Hematopoietic multipotent progenitor cell treated with erythropoietin and hydrocortisone succinate and interleukin-3 and kit ligand, for 15 days (in vitro differentiated cells): ENCODE measurements at regions not wholly inside any gene's neighbourhood (a gene's known extent, or its start where the extent isn't known, plus 50 kb on each side); places are given as distances from the start of the nearest gene placed in this dataset.
"Not testable (repeated sequence)": the region's sequence is repeated elsewhere in the genome, so short reads cannot be mapped to it uniquely, and the experiment has no call there.

Experiments
- DNase-seq: peaks from one replicate; pipeline ENCODE4 v3.0.0-alpha.2; 2015; ENCODE audit warnings: low spot score

GRCh38 chr12:72865921-72866320 lies 593.8 kb downstream of the TRHDE start:
- DNase-seq: no peak

- DNase-seq: no peak
Measured at GRCh38 chr12:72869024-72869423, 596.9 kb downstream of the TRHDE start.

- no peak for DNase-seq
Measured at GRCh38 chr12:72872238-72872887, 600.2 kb downstream of the TRHDE start.

GRCh38 chr12:72872996-72873395 lies 600.8 kb downstream of the TRHDE start:
- DNase-seq: no peak

- no peak for DNase-seq
Measured at GRCh38 chr12:72876092-72876491, 603.9 kb downstream of the TRHDE start.

- no peak for DNase-seq
Measured at GRCh38 chr12:72888693-72889092, 616.5 kb downstream of the TRHDE start.

GRCh38 chr12:72889791-72890190 lies 617.6 kb downstream of the TRHDE start:
- no peak for DNase-seq

- DNase-seq: no peak
Measured at GRCh38 chr12:72901685-72902084, 629.5 kb downstream of the TRHDE start.

GRCh38 chr12:72925716-72926115 lies 653.5 kb downstream of the TRHDE start:
- no peak for DNase-seq

- DNase-seq: not testable (repeated sequence)
Measured at GRCh38 chr12:72931838-72932237, 659.7 kb downstream of the TRHDE start.

- no peak for DNase-seq
Measured at GRCh38 chr12:72937486-72937885, 665.3 kb downstream of the TRHDE start.

- DNase-seq: no peak
Measured at GRCh38 chr12:72957454-72957853, 685.3 kb downstream of the TRHDE start.

GRCh38 chr12:72966684-72967083 lies 694.5 kb downstream of the TRHDE start:
- no peak for DNase-seq

GRCh38 chr12:72974954-72975555 lies 702.9 kb downstream of the TRHDE start:
- no peak for DNase-seq

GRCh38 chr12:72978999-72979398 lies 706.8 kb downstream of the TRHDE start:
- DNase-seq: no peak

- DNase-seq: no peak
Measured at GRCh38 chr12:72982356-72982755, 710.2 kb downstream of the TRHDE start.

- DNase-seq: no peak
Measured at GRCh38 chr12:72986963-72987362, 714.8 kb downstream of the TRHDE start.

GRCh38 chr12:72989458-72989947 lies 717.3 kb downstream of the TRHDE start:
- no peak for DNase-seq

GRCh38 chr12:72995029-72995428 lies 722.9 kb downstream of the TRHDE start:
- DNase-seq: not testable (repeated sequence)

GRCh38 chr12:72995616-72996015 lies 723.4 kb downstream of the TRHDE start:
- no peak for DNase-seq

- DNase-seq: not testable (repeated sequence)
Measured at GRCh38 chr12:73001806-73002205, 729.6 kb downstream of the TRHDE start.

GRCh38 chr12:73002504-73002903 lies 730.3 kb downstream of the TRHDE start:
- not testable (repeated sequence) for DNase-seq

- DNase-seq: not testable (repeated sequence)
Measured at GRCh38 chr12:73009138-73009834, 737.1 kb downstream of the TRHDE start.
